ENCODE measurements at regions not wholly inside any gene's neighbourhood (a gene's known extent, or its start where the extent isn't known, plus 50 kb on each side); places are given as distances from the start of the nearest gene placed in this dataset.

DNA sequence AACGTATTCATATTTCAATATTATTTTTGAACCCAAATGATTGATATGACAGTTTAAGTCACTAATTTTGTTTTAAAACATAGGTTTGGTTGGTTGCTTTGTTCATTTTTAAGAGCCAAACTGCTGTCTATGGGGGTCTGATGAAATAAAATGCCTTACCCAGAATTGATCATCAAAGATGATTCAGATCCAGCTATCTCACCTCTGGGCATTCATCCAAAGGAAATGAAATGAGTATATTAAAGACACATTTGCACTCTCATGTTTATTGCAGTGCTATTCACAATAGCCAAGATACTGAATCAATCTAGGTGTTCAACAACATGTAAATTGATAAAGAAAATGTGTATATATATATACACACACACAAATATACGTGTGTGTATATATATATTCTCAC lies 326.9 kb upstream of the GULP1 start:
- no TSS peak for BruUV-seq (replicated peaks)
- ChIA-PET POLR2A (no interaction called here), CTCF (no interaction called here)
- H3K9me3 ChIP-seq, result no peaks in the 10 kb centered on the region
- no peaks in the 10 kb centered on the region for H3K36me3 ChIP-seq (ENCODE audit: control insufficient read depth, insufficient read depth, low read length)
- intact Hi-C loops (cut with micrococcal nuclease; ENCODE audit: unreplicated experiment), result no loop called here
- Mint-ChIP-seq H3K4me3 (ENCODE audit: unreplicated experiment) (no peak overlapping the region), H3K36me3 (ENCODE audit: insufficient read depth, unreplicated experiment) (no peaks in the 10 kb centered on the region), H3K9me3 (ENCODE audit: unreplicated experiment) (no peaks in the 10 kb centered on the region), H3K27ac (ENCODE audit: unreplicated experiment) (no peak overlapping the region), H3K27me3 (ENCODE audit: insufficient read depth, unreplicated experiment) (no peaks in the 10 kb centered on the region), H3K4me1 (ENCODE audit: low read depth, unreplicated experiment) (no peaks in the 10 kb centered on the region)
- DNase-seq, result no peak
- no peak overlapping the region for H3K4me3 ChIP-seq (ENCODE audit: low read depth, low read length)
- TF ChIP-seq, protein P1, sequence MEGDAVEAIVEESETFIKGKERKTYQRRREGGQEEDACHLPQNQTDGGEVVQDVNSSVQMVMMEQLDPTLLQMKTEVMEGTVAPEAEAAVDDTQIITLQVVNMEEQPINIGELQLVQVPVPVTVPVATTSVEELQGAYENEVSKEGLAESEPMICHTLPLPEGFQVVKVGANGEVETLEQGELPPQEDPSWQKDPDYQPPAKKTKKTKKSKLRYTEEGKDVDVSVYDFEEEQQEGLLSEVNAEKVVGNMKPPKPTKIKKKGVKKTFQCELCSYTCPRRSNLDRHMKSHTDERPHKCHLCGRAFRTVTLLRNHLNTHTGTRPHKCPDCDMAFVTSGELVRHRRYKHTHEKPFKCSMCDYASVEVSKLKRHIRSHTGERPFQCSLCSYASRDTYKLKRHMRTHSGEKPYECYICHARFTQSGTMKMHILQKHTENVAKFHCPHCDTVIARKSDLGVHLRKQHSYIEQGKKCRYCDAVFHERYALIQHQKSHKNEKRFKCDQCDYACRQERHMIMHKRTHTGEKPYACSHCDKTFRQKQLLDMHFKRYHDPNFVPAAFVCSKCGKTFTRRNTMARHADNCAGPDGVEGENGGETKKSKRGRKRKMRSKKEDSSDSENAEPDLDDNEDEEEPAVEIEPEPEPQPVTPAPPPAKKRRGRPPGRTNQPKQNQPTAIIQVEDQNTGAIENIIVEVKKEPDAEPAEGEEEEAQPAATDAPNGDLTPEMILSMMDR (IDR thresholded peaks at IDR 0.05; ENCODE audit: insufficient read depth in 1 of 2, low read depth in 1 of 2, low read length in 1 of 2, severe bottlenecking in 1 of 2, unreplicated experiment in 1 of 2), result no peak
- no peaks in the 10 kb centered on the region for H3K27me3 ChIP-seq (replicated peaks; ENCODE audit: control insufficient read depth, insufficient read depth, low read length)
- no peaks in the 10 kb centered on the region for H3K4me1 ChIP-seq

DNA sequence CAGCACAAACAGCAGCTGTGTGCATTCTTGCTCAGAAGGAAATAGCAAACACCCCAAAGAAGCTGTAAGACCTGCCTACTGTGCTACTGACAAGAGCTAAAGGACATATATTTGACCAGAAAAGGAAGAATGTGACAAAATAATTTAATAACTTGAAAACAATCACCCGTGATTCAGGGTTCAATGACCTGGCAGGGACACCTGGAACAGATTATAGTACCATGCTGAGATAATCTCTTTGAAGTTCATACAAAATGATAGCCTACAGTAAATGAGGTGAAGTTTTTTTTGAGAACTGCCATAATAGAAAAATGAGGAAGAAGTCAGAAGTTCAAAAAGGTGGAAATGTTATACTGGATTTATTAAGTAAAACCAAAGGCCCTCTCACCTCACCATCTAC lies 324.8 kb upstream of the GULP1 start:
- H3K27me3 Mint-ChIP-seq (ENCODE audit: insufficient read depth, unreplicated experiment), result no peaks in the 10 kb centered on the region
- H3K4me3 ChIP-seq (ENCODE audit: low read depth, low read length), result no peak overlapping the region
- BruUV-seq (replicated peaks), result no TSS peak
- no peaks in the 10 kb centered on the region for H3K27me3 ChIP-seq (replicated peaks; ENCODE audit: control insufficient read depth, insufficient read depth, low read length)
- TF ChIP-seq, protein P1 (IDR thresholded peaks at IDR 0.05; ENCODE audit: insufficient read depth in 1 of 2, low read depth in 1 of 2, low read length in 1 of 2, severe bottlenecking in 1 of 2, unreplicated experiment in 1 of 2), result no peak
- H3K36me3 Mint-ChIP-seq (ENCODE audit: insufficient read depth, unreplicated experiment), result no peaks in the 10 kb centered on the region
- POLR2A ChIA-PET, result no interaction called here
- H3K27ac Mint-ChIP-seq (ENCODE audit: unreplicated experiment), result no peak overlapping the region
- no peak for DNase-seq
- H3K4me1 ChIP-seq, result no peaks in the 10 kb centered on the region
- no peaks in the 10 kb centered on the region for H3K9me3 Mint-ChIP-seq (ENCODE audit: unreplicated experiment)
- no peaks in the 10 kb centered on the region for H3K36me3 ChIP-seq (ENCODE audit: control insufficient read depth, insufficient read depth, low read length)
- no peaks in the 10 kb centered on the region for H3K9me3 ChIP-seq
- H3K4me3 Mint-ChIP-seq (ENCODE audit: unreplicated experiment), result no peak overlapping the region
- intact Hi-C loops (cut with micrococcal nuclease; ENCODE audit: unreplicated experiment), result no loop called here
- H3K4me1 Mint-ChIP-seq (ENCODE audit: low read depth, unreplicated experiment), result no peaks in the 10 kb centered on the region
- CTCF ChIA-PET, result no interaction called here

DNA sequence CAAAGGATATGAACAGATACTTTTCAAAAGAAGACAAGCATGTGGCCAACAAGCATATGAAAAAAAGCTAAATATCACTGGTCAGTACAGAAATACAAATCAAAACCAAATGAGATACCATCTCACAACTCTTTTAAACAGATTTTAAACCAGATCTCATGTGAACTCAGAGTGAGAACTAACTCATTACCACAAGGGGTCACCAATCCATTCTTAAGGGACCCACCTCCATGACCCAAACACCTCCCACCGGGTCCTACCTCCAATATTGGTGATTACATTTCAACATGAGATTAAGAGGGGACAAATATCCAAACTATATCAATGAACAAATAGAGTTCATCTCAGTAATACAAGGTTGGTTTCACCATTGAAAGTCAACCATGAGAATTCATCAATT lies 319.8 kb upstream of the GULP1 start:
- POLR2A ChIA-PET, result no interaction called here
- no peaks in the 10 kb centered on the region for H3K4me1 Mint-ChIP-seq (ENCODE audit: low read depth, unreplicated experiment)
- Histone ChIP-seq H3K27me3 (replicated peaks; ENCODE audit: control insufficient read depth, insufficient read depth, low read length) (no peaks in the 10 kb centered on the region), H3K9me3 (no peaks in the 10 kb centered on the region), H3K4me3 (ENCODE audit: low read depth, low read length) (no peak overlapping the region), H3K36me3 (ENCODE audit: control insufficient read depth, insufficient read depth, low read length) (no peaks in the 10 kb centered on the region), H3K4me1 (no peaks in the 10 kb centered on the region)
- intact Hi-C loops (cut with micrococcal nuclease; ENCODE audit: unreplicated experiment), result loop anchor here (5.0 kb wide), 1 partner anchor 540 kb away; no protein-coding TSS in a partner anchor
- no peak for DNase-seq
- H3K27me3 Mint-ChIP-seq (ENCODE audit: insufficient read depth, unreplicated experiment), result peaks cover 3% of the 10 kb centered on the region
- H3K27ac Mint-ChIP-seq (ENCODE audit: unreplicated experiment), result no peak overlapping the region
- CTCF ChIA-PET, result no interaction called here
- TF ChIP-seq, protein P1 (IDR thresholded peaks at IDR 0.05; ENCODE audit: insufficient read depth in 1 of 2, low read depth in 1 of 2, low read length in 1 of 2, severe bottlenecking in 1 of 2, unreplicated experiment in 1 of 2), result peak in 1 of 2 experiments; percentile 24
- BruUV-seq (replicated peaks), result no TSS peak
- no peak overlapping the region for H3K4me3 Mint-ChIP-seq (ENCODE audit: unreplicated experiment)
- no peaks in the 10 kb centered on the region for H3K9me3 Mint-ChIP-seq (ENCODE audit: unreplicated experiment)
- H3K36me3 Mint-ChIP-seq (ENCODE audit: insufficient read depth, unreplicated experiment), result no peaks in the 10 kb centered on the region
